GM20431 (cell line): ENCODE measurements at regions not wholly inside any gene's neighbourhood (a gene's known extent, or its start where the extent isn't known, plus 50 kb on each side); places are given as distances from the start of the nearest gene placed in this dataset.

Experiments
- in situ Hi-C: fragments of 300-500 bp; cut with MseI, MboI; formaldehyde crosslinking; loops from one replicate; pipeline ENCODE4 v1.15.0; 2020; ENCODE audit warnings: low sequenced_read_pairs; ENCODE audit not compliant: unreplicated experiment

- in situ Hi-C loops = no loop called here
These were observed 485.2 kb downstream of the FBXO15 start for GRCh38 chr18:73662421-73662820.

GRCh38 chr18:73660931-73661856 is 486.4 kb downstream of the FBXO15 start:
- in situ Hi-C loops = no loop called here

DNA sequence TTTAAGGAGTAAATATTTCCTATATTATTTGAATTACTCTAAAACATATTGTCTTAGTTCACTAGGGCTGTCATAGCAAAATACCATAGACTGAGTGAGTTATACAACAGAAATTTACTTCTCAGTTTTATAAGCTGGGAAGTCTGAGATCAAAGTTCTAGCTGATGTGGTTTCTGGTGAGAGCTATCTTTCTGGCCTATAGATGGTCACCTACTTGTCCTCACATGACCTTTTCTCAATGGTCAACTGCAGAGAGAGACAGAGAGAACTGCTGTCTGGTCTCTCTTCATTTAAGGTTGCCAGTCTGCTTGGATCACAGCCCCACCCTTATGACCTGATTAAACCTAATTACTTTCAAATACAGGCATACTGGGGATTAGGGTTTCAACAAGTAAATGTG is 490.9 kb downstream of the FBXO15 start:
- in situ Hi-C loops = no loop called here

DNA sequence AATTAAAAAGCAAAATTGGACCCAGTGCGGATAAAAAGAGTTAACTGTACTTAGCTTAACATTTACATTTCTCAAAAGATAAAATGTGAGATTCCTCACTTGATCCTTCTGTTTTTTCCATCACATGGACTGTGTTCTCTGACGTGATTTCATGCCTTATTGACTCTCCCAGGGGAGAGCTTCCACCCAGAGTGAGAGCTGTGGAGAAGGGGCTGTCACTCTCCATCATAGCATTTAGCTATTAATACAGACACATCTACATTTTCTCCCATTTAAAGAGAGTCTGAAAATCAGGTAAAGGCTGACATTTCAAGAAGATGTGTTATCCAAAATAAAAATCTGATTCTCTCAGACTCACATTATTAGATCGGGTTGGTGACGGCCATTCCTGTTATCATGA is 493.8 kb downstream of the FBXO15 start:
- in situ Hi-C loops = no loop called here

DNA sequence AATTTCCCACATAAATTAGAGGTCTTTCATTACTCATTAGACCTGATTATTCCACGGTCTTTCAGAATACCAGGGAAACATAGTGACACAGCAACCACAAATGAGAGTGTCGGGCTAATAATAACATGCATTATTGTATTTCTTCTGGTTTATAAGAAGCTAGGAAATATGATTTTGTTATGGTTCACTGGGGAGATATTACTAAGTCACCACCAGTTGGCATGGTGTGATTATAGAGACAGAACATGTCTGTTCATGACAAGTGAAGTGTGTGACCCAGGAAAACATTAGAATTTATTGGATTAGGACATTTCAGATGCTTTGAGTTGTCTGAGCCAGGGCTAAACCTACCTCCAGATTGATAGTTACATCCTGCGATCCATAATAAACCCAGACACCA is 494.4 kb downstream of the FBXO15 start:
- in situ Hi-C loops = no loop called here

- in situ Hi-C loops = no loop called here
These were observed 500.2 kb downstream of the FBXO15 start for GRCh38 chr18:73647391-73647790.

DNA sequence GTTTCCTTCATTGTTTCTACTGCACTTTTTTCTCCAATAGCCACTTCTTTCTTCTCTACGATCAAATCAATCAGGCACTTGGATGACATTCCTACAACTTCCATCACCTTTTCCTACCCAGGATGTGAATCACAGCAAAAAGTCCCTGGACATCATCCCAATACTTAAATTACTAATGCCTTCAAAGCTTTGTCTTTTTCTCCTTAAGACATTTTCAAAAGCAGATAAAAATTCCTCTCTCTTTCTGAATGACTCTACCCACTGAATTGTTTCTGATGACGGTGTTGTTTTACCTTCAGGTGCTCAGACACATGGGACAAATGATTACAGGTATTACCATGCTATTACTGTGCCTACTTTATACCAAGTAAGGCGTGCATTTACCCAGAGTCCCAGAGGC is 500.9 kb downstream of the FBXO15 start:
- in situ Hi-C loops = no loop called here

- in situ Hi-C loops = no loop called here
These were observed 501.4 kb downstream of the FBXO15 start for GRCh38 chr18:73646196-73646595.

DNA sequence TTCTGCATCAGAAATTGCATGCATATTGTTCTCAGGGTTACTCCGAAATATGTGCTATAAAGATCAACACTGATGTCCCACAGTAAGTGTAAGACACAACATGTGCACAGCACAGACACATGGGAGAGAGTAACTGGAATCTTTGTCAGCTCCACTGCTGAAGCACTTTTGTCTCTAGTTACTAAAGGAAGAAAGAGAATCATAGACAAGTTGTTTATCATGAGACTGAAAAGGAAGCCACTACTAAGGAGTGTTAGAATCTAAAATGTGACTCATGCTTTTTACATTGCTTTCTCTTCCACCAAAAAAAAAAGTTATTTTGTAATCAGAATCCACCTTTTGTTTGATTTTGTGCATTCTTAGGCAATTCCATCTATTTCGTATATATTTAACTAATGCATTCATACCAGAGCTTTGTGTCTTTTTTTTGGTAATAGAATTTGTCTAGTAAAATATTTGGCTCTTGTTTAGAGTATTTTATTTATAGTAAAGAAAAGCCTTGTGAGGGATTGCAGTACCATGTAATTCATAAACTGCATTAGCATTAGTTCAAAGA is 502.4 kb downstream of the FBXO15 start:
- in situ Hi-C loops = no loop called here

- in situ Hi-C loops = no loop called here
These were observed 507.8 kb downstream of the FBXO15 start for GRCh38 chr18:73639788-73640187.

- in situ Hi-C loops = no loop called here
These were observed 508.9 kb downstream of the FBXO15 start for GRCh38 chr18:73638709-73639108.

- in situ Hi-C loops = no loop called here
These were observed 511.3 kb downstream of the FBXO15 start for GRCh38 chr18:73636355-73636754.

DNA sequence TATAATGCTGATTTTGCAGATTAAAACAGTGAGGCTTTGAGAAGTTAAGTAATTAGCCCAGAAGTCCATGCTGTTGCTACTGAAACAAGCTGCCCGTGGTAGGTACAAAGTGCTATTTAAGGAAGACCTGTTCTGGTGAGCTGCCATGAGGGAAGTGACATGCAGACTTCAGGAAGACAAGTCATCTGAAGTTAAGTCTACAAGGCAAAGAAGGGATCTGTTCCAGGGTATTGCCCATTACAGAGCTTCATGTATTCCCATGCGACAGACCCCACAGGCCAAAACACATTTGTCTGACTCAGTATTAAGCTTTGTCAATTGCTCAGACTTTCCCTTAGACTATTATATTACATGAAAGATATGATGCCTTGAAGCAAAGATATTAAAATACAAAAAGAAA is 520.8 kb downstream of the FBXO15 start:
- in situ Hi-C loops = no loop called here

GRCh38 chr18:73626221-73626620 is 521.4 kb downstream of the FBXO15 start:
- in situ Hi-C loops = no loop called here

- in situ Hi-C loops = no loop called here
These were observed 526.5 kb downstream of the FBXO15 start for GRCh38 chr18:73621091-73621490.

- in situ Hi-C loops = no loop called here
These were observed 529.7 kb downstream of the FBXO15 start for GRCh38 chr18:73617981-73618380.

- in situ Hi-C loops = no loop called here
These were observed 532.1 kb downstream of the FBXO15 start for GRCh38 chr18:73615506-73615905.

- in situ Hi-C loops = no loop called here
These were observed 532.8 kb downstream of the FBXO15 start for GRCh38 chr18:73614812-73615211.

- in situ Hi-C loops = no loop called here
These were observed 533.8 kb downstream of the FBXO15 start for GRCh38 chr18:73613706-73614340.

DNA sequence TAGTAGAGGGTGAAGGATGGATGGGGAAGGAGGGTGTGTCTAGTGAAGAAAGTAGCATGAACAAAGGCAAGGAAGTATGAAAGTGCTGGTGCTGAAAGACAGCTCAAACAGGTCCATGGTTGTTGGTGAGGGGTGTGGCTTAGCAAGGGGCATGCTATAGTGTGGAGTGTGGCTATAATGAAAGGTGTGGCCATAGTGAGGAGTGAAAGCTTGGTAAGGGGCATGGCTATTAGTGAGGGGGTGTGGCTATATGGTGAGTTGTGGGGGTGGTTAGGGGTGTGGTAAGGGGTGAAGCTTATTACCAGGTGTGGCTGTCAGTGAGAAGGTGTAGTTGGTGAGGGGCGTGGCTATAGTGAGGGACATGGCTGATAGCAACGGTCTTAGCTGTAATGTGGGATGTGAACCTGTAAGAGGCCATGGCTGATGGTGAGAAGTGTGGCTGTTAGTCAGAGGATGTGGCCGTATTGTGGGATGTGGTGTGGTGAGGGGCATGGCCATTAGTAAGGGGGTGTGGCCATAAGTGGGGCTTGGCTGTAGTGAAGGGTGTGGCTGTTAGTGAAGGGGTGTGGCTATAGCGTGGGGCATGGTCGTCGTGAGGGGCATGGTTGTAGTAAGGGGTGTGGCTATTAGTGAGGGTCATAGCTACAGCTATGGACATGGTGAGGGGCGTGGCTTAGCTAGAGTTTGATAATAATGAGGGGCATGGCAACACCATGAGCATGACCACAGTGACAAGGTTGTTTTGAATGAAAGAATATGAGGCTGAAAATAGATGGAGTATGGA is 549.6 kb downstream of the FBXO15 start:
- in situ Hi-C loops = no loop called here
